B cell (primary cell): ENCODE measurements at regions not wholly inside any gene's neighbourhood (a gene's known extent, or its start where the extent isn't known, plus 50 kb on each side); places are given as distances from the start of the nearest gene placed in this dataset.

Experiments
- ATAC-seq: fragments of 200-7000 bp; cut with Tn5 transposase; one replicate; pipeline ENCODE4 v1.10.0; 2021; ENCODE audit warnings: low read depth, mild to moderate bottlenecking, moderate number of reproducible peaks, moderate library complexity
- CTCF ChIA-PET: fragments of 350-600 bp; sonication (Branson Sonifier 250); formaldehyde crosslinking; loops from one replicate; lab custom pipeline; 2021; ENCODE audit warnings: antibody characterized with exemption, inconsistent platforms; lab: Charles Lee
- POLR2A ChIA-PET: fragments of 350-600 bp; sonication (Branson Sonifier 250); formaldehyde crosslinking; loops from one replicate; lab custom pipeline; 2021; ENCODE audit warnings: antibody characterized with exemption; lab: Charles Lee
- DNase-seq: peaks from one replicate; pipeline ENCODE4 v3.0.0; 2013
- H2AFZ ChIP-seq: 2 replicates; pipeline ENCODE4 v1.6.1; 2012; ENCODE audit warnings: mild to moderate bottlenecking, low read depth, low read length; ENCODE audit not compliant: insufficient read depth, poor library complexity, severe bottlenecking
- H3K27ac ChIP-seq, 2 donors: 1 replicate in 1 of 2; 2 replicates in 1 of 2; pipeline ENCODE4 v1.5.1; 2012 to 2013; ENCODE audit warnings: low read length in 2 of 2, mild to moderate bottlenecking in 2 of 2, moderate library complexity in 1 of 2
- H3K27me3 ChIP-seq, 4 experiments: fragments of 200-600 bp in 1 of 4; sonication (generic) in 1 of 4; replicated peaks in 1 of 4; 1 replicate in 2 of 4; 2 replicates in 2 of 4; pipeline versions ENCODE4 v1.6.1 to v1.7.0; 2013 to 2016; ENCODE audit warnings: low read length in 3 of 4, mild to moderate bottlenecking in 2 of 4, mixed read lengths in 1 of 4, moderate library complexity in 1 of 4; ENCODE audit not compliant: insufficient read depth in 4 of 4, control insufficient read depth in 3 of 4; ENCODE audit errors: control extremely low read depth in 1 of 4
- H3K36me3 ChIP-seq, 2 experiments: replicated peaks in 1 of 2; 1 replicate in 1 of 2; 2 replicates in 1 of 2; pipeline versions ENCODE4 v1.6.1 to v1.7.1; 2013; ENCODE audit warnings: low read length in 1 of 2; ENCODE audit not compliant: insufficient read depth in 2 of 2, control insufficient read depth in 1 of 2; ENCODE audit errors: control extremely low read depth in 1 of 2, extremely low read depth in 1 of 2
- H3K4me1 ChIP-seq, 2 donors: fragments of 200-600 bp in 1 of 2; sonication (generic) in 1 of 2; 1 replicate in 1 of 2; 2 replicates in 1 of 2; pipeline versions ENCODE4 v1.5.1 to v1.6.1; 2013 to 2017; ENCODE audit warnings: low read length in 2 of 2; ENCODE audit not compliant: control insufficient read depth in 2 of 2, insufficient read depth in 2 of 2
- H3K4me2 ChIP-seq: replicated peaks from 2 replicates; pipeline ENCODE3; 2012; ENCODE audit warnings: mild to moderate bottlenecking, low read depth, low read length; ENCODE audit not compliant: poor library complexity, severe bottlenecking
- H3K4me3 ChIP-seq, 5 experiments: fragments of 200-600 bp in 1 of 5; sonication (generic) in 1 of 5; 1 replicate in 3 of 5; 2 replicates in 2 of 5; pipeline versions ENCODE4 v1.5.1 to v1.7.0; 2011 to 2016; ENCODE audit warnings: low read length in 4 of 5, mild to moderate bottlenecking in 4 of 5, low read depth in 2 of 5, control low read depth in 1 of 5, moderate library complexity in 1 of 5; ENCODE audit not compliant: insufficient read depth in 1 of 5; ENCODE audit errors: control extremely low read depth in 1 of 5, extremely low read depth in 1 of 5
- H3K79me2 ChIP-seq: fragments of 200-600 bp; sonication (generic); one replicate; pipeline ENCODE4 v1.6.0; 2016; ENCODE audit warnings: low read length; ENCODE audit not compliant: control insufficient read depth, insufficient read depth
- H3K9ac ChIP-seq: fragments of 200-600 bp; sonication (generic); 2 replicates; pipeline ENCODE4 v1.6.1; 2017; ENCODE audit warnings: mild to moderate bottlenecking, low read length, moderate library complexity
- H3K9me3 ChIP-seq, 3 donors: one replicate each; pipeline versions ENCODE4 v1.6.1 to v1.7.1; 2013; ENCODE audit warnings: low read length in 2 of 3; ENCODE audit not compliant: control insufficient read depth in 2 of 3, insufficient read depth in 1 of 3; ENCODE audit errors: control extremely low read depth in 1 of 3
- H4K20me1 ChIP-seq: 2 replicates; pipeline ENCODE4 v1.6.0; 2012; ENCODE audit warnings: mild to moderate bottlenecking, low read length; ENCODE audit not compliant: insufficient read depth, control insufficient read depth, poor library complexity, severe bottlenecking
- H3K27ac Mint-ChIP-seq: one replicate; pipeline ENCODE4 v1.8.0; 2021; ENCODE audit warnings: mixed read lengths
- H3K27me3 Mint-ChIP-seq: one replicate; pipeline ENCODE4 v1.8.0; 2021; ENCODE audit warnings: mixed read lengths
- H3K4me1 Mint-ChIP-seq: one replicate; pipeline ENCODE4 v1.8.0; 2021; ENCODE audit warnings: mixed read lengths
- H3K4me3 Mint-ChIP-seq: one replicate; pipeline ENCODE4 v1.8.0; 2021; ENCODE audit warnings: mixed read lengths
- H3K9me3 Mint-ChIP-seq: one replicate; pipeline ENCODE4 v1.8.0; 2022; ENCODE audit warnings: mixed read lengths; ENCODE audit not compliant: insufficient read depth
- EZH2 ChIP-seq: IDR thresholded peaks from 2 replicates; pipeline ENCODE4 v1.6.1; 2012; ENCODE audit warnings: borderline replicate concordance, low read depth, mild to moderate bottlenecking, moderate library complexity, low read length; ENCODE audit not compliant: insufficient read depth, poor library complexity, severe bottlenecking
- WGBS: methylation state at CpG from one replicate; pipeline ENCODE4 v1.1.5; 2013; ENCODE audit warnings: missing lambda C conversion rate; ENCODE audit not compliant: insufficient coverage; 5-methylcytosine and 5-hydroxymethylcytosine counted together
- intact Hi-C: fragments of 100-400 bp; cut with micrococcal nuclease; formaldehyde crosslinking; loops from one replicate; pipeline ENCODE4 v1.10.0; 2022
- TF ChIP-seq, protein P1 (sequence below): fragments of 200-600 bp; IDR thresholded peaks from one replicate; pipeline ENCODE4 v1.8.0; 2022; ENCODE audit warnings: antibody characterized with exemption, mild to moderate bottlenecking

DNA sequence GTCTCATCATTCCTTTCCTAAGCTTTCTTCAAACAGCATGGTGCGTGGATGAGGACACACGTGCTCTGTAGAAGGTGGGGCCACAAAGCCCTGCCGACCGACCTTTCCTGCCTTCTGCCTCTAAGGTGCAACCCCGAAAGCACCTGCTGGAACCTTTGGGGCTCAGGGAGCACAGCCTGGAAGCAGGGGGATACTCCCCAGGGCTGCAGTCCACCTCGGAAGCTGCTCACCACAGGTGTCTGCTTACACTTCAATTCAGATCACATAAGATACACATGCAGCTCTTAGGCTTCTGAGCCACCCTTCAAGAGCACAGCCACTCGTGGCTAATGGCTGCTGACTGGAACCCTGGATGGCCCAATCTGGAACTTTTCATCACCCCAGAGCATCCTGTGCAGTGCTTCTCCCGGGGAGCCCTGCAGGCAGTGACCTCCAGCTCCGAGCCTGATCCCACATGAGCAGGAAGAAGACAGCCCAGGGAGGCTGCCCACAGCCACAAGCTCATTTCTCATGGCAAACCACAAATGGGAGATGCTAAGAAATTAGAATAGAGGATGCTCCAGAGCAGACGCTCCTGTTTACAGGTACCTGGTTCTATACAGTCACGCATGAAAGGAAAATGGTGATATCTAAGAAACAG lies 162.3 kb upstream of the FOXF1 start:
- WGBS, result 74% methylated on average over 9 of the region's 11 CpGs
- no peak overlapping the region for H3K4me3 Mint-ChIP-seq

DNA sequence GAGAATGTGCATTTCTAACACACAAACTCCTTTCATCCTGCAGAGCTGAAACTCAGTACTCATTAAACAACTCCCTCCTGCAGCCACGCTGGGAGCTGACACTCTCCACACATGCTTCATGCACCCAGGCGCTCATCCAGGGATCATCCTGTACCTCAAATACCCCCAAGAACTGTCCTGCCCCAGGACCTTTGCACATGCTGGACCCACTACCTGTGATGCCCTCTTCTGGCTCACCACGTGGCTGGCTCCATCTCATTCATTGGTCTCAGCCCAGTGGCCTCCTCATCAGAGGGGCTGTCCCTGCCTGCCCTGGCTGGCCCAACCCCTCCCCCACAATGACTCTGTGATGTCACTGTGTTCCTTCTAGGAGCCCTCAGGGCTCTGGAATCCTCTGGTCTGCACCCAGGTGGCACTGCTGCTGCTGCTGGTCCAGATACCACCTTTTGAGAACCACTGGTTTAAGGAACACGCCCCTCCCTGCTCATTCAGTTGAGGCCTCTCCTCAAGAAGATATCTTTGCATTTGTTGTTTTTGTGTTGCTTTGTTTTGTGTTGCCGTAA lies 160.9 kb upstream of the FOXF1 start:
- CTCF ChIA-PET, result no interaction called here
- POLR2A ChIA-PET, result no interaction called here
- Mint-ChIP-seq H3K4me3 (no peak overlapping the region), H3K27me3 (peaks cover 47% of the 10 kb centered on the region), H3K9me3 (no peaks in the 10 kb centered on the region), H3K27ac (no peak overlapping the region), H3K4me1 (no peaks in the 10 kb centered on the region)
- Histone ChIP-seq H3K27me3 (peaks cover 0 to 15% (median 1%) of the 10 kb centered on the region in 4 experiments), H3K36me3 (no peaks in the 10 kb centered on the region), H3K4me2 (no peak overlapping the region), H3K27ac (no peak overlapping the region), H2AFZ (no peak overlapping the region), H3K79me2 (no peaks in the 10 kb centered on the region), H3K4me1 (no peaks in the 10 kb centered on the region), H4K20me1 (no peaks in the 10 kb centered on the region), H3K9me3 (peaks cover 0 to 12% (median 0%) of the 10 kb centered on the region in 3 donors), H3K4me3 (no peak overlapping the region), H3K9ac (no peak overlapping the region)
- DNase-seq, result no peak
- intact Hi-C loops, result no loop called here
- 86% methylated on average over 4 of the region's 5 CpGs for WGBS
- no peak for ATAC-seq
- TF ChIP-seq EZH2, result no peak
- TF ChIP-seq, protein P1, sequence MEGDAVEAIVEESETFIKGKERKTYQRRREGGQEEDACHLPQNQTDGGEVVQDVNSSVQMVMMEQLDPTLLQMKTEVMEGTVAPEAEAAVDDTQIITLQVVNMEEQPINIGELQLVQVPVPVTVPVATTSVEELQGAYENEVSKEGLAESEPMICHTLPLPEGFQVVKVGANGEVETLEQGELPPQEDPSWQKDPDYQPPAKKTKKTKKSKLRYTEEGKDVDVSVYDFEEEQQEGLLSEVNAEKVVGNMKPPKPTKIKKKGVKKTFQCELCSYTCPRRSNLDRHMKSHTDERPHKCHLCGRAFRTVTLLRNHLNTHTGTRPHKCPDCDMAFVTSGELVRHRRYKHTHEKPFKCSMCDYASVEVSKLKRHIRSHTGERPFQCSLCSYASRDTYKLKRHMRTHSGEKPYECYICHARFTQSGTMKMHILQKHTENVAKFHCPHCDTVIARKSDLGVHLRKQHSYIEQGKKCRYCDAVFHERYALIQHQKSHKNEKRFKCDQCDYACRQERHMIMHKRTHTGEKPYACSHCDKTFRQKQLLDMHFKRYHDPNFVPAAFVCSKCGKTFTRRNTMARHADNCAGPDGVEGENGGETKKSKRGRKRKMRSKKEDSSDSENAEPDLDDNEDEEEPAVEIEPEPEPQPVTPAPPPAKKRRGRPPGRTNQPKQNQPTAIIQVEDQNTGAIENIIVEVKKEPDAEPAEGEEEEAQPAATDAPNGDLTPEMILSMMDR, result no peak

More for the DNA sequence above, 162.3 kb upstream of the FOXF1 start:
- Histone ChIP-seq H3K27me3 (peaks cover 0 to 19% (median 3%) of the 10 kb centered on the region in 4 experiments), H3K27ac (no peak overlapping the region), H3K79me2 (no peaks in the 10 kb centered on the region), H3K36me3 (no peaks in the 10 kb centered on the region), H3K9me3 (peaks cover 0 to 12% (median 0%) of the 10 kb centered on the region in 3 donors), H3K4me1 (no peaks in the 10 kb centered on the region), H2AFZ (no peak overlapping the region), H4K20me1 (no peaks in the 10 kb centered on the region), H3K4me2 (no peak overlapping the region), H3K9ac (no peak overlapping the region), H3K4me3 (no peak overlapping the region)
- DNase-seq (no peak), ATAC-seq (no peak)
- ChIA-PET CTCF (no interaction called here), POLR2A (no interaction called here)
- H3K9me3 Mint-ChIP-seq, result no peaks in the 10 kb centered on the region
- TF ChIP-seq, protein P1, result no peak
- no peak for TF ChIP-seq EZH2
- H3K27me3 Mint-ChIP-seq, result peaks cover 53% of the 10 kb centered on the region
- no peak overlapping the region for H3K27ac Mint-ChIP-seq
- H3K4me1 Mint-ChIP-seq, result no peaks in the 10 kb centered on the region
- intact Hi-C loops, result no loop called here
